GM18502 (cell line): ENCODE measurements at regions not wholly inside any gene's neighbourhood (a gene's known extent, or its start where the extent isn't known, plus 50 kb on each side); places are given as distances from the start of the nearest gene placed in this dataset.
"Not testable (repeated sequence)": the region's sequence is repeated elsewhere in the genome, so short reads cannot be mapped to it uniquely, and the experiment has no call there.

ENCODE experiments used
- ATAC-seq: cut with Tn5 transposase; IDR thresholded peaks from one replicate; pipeline ENCODE4 v1.9.1; 2021; ENCODE audit warnings: mild to moderate bottlenecking; ENCODE audit not compliant: unreplicated experiment, poor library complexity

- ATAC-seq = no peak
These were observed 549.4 kb downstream of the STK39 start for GRCh38 chr2:167697948-167698347.

GRCh38 chr2:167697194-167697593, 550.2 kb downstream of the STK39 start:
- ATAC-seq = no peak

DNA sequence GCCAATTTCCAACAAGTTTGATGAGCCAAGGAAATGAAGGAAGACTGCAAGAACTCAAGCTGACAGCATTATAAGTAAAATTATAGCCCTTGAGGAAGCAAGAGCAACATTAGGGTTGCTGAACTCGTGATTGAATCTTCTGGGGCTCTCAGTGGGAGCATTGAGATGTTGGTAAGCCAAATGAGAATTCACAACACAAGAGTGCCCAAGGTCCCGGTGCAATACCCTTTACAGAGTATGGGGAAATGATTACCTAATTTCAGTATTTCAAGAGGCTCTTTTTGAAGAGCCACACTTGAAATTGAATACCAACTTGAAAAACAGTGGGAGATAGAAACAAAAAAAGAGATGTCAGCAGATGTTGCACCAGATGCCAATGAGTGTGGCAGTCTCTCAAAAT, 554.5 kb downstream of the STK39 start:
- no peak for ATAC-seq

- no peak for ATAC-seq
These were observed 555.2 kb downstream of the STK39 start for GRCh38 chr2:167692191-167692590.

GRCh38 chr2:167689444-167689843, 558.0 kb downstream of the STK39 start:
- no peak for ATAC-seq

DNA sequence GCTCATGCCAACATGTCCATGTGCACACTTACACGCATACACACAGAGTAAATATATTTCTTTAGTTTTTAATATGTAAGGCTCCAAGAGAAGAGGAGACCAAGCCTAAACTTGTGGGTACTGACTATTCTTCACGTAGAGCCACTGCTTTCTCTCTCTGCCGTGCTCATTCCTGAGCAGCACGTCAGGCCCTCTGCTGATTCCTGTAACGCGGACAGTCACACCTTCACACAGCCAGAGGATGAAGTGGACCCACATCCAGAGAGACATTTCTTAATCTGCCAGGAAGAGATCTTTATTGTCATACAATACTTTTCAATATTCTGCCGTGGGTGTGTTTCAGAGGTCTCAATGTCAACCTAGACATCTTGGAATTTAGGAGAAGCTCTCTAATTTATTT, 560.7 kb downstream of the STK39 start:
- no peak for ATAC-seq

DNA sequence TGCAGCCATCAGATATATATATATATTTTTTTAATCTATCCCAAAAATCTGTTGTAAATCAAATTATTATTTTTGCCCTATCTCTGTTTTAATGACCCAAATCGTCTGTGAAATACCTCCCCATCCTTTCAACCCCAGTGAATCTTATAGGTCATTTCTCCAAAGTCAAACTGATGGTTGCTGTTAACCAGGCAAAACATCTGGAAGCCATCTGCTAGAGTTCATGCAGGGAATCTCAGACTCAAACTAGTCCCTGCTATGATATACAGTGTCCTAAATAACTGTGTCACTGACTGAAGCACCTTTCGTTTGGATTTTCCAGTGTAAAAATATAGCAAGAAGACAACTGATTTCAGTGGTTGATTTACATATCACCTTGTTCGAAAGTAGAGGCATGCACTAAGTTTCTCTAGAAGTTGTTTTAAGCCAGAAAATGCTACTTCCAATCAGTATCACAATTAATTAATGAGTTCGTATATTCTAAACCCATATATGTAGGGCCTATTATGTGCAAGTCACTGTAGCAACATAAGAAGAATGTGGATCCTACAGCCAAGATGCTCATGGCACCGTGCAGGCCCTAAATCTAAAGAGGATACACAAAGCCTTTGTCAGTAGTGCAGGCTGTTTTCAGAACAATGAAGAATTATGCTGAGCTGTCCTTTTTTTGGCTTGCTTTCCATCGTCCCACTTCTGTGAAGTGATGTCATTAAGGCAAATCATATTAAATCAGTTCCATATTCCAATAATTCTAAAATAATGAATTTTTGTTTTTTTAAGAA, 566.0 kb downstream of the STK39 start:
- ATAC-seq = no peak

GRCh38 chr2:167678158-167678557, 569.2 kb downstream of the STK39 start:
- no peak for ATAC-seq

GRCh38 chr2:167675906-167676305, 571.5 kb downstream of the STK39 start:
- no peak for ATAC-seq

DNA sequence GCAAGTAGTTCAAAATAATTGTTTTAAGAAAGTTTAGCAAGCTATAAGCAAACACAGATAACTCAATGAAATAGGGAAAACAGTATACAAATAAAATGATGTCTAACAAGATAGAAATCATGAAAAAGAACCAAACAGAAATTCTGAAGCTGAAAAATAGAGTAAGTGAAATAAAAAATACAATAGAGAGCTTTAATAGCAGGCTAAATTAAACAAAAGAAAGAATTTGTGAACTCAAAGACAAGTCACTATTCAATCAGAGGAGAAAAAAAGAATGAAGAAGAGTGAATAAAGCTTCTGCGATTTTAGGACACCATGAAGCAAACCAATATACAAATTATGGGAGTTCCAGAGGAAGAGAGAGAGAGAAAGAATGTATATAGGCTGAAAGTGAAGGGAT, 576.8 kb downstream of the STK39 start:
- no peak for ATAC-seq

- no peak for ATAC-seq
These were observed 594.3 kb downstream of the STK39 start for GRCh38 chr2:167653131-167653530.

GRCh38 chr2:167652401-167652800, 595.0 kb downstream of the STK39 start:
- ATAC-seq = no peak

GRCh38 chr2:167651406-167652151, 595.8 kb downstream of the STK39 start:
- no peak for ATAC-seq

- no peak for ATAC-seq
These were observed 600.8 kb downstream of the STK39 start for GRCh38 chr2:167646557-167646956.

DNA sequence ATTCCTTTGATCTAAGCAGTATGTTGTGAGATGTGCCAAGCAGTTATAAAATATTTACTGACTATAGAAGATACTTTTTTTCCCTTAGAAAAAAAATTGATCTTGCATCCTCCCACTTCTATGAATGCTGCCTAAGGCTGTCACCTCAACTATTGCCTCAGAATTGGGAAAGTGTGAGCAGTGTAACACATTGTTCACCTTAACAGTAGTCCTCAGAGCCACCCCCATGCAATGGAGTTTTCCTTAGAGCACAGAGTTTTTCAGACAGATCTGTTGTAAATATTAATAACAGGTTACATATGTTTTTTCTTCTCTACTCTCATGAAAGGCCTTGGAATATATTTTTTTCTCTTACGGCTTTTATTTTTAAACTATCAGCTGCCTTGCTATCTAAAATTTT, 607.3 kb downstream of the STK39 start:
- no peak for ATAC-seq

DNA sequence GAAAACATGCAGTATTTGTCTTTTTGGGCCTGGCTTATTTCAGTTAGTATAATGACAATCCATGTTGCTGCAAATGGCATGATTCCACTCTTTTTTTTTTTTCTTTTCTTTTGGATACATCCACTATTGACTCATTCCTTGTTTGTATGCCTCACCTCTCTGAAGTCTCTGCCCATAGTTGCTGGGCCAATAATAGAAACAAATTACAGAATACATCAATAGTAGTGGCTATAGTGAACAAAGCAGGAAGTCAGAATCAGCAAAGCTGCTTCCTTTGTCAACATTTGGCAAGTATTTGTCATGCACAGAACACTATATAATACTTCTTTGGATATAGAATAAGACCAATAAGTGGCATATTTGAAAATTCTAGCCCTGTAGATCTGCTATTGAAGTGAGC, 609.7 kb downstream of the STK39 start:
- no peak for ATAC-seq

GRCh38 chr2:167632271-167632670, 615.1 kb downstream of the STK39 start:
- not testable (repeated sequence) for ATAC-seq

DNA sequence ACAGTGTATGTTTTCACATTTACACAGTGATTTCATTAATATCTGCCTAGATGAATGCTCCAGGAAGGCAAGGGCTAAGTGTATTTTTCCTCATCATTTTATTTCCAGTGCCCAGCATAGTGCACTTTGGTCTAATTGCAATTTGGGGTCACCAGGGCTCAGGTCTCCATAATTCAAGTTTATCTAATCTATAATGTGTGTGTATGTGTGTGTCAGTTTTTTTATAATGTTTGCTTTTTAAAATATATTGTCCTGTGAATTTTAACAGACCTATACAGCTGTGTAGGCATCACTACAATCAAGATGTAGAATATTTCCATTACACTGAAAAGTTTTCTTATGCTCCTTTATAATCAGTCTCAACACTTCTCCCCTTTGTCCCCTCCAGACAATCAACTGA, 620.4 kb downstream of the STK39 start:
- ATAC-seq = no peak

DNA sequence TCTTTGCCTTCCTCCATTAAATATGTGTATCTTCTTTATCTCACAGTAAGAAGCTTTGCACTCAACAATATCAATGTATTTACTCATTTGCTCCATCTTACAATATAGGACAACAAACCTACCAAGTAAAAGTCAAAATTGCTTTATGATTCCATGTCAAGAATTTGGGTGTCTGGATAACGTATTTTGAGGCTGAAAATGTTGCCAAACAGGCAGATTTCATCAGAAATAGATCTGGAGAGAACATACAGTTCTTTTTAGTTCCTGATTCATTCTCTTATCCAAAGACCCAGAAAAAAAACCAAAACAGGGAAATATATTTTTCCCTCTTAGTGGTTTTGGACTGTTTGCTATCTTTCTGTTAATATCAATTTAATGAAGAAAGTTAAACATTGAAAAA, 621.1 kb downstream of the STK39 start:
- no peak for ATAC-seq

- ATAC-seq = no peak
These were observed 630.4 kb downstream of the STK39 start for GRCh38 chr2:167616997-167617396.

GRCh38 chr2:167613471-167613870, 633.9 kb downstream of the STK39 start:
- no peak for ATAC-seq

DNA sequence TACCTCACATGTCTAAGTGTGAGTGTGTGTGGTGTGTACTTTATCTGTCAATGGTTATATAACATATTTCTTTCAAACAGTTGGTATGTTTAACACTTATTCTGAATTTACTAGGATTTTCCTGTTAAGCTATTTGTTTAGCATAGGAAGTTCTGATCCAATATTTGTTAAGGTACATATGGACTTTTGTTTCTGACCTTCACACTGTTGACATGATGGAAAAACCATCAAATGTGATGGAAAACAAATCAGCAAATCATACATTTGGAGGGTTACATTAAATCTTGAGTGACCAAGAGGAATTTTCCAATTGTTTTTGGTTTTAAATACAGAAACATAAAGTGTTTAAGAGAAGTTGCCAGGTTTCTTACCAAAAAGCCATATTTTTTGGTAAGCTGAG, 638.9 kb downstream of the STK39 start:
- ATAC-seq = no peak
